HG03521 (cell line): ENCODE measurements at regions not wholly inside any gene's neighbourhood (a gene's known extent, or its start where the extent isn't known, plus 50 kb on each side); places are given as distances from the start of the nearest gene placed in this dataset.

ENCODE experiments used
- ATAC-seq: cut with Tn5 transposase; IDR thresholded peaks from one replicate; pipeline ENCODE4 v1.9.1; 2021; ENCODE audit warnings: mild to moderate bottlenecking, moderate library complexity; ENCODE audit not compliant: unreplicated experiment

DNA sequence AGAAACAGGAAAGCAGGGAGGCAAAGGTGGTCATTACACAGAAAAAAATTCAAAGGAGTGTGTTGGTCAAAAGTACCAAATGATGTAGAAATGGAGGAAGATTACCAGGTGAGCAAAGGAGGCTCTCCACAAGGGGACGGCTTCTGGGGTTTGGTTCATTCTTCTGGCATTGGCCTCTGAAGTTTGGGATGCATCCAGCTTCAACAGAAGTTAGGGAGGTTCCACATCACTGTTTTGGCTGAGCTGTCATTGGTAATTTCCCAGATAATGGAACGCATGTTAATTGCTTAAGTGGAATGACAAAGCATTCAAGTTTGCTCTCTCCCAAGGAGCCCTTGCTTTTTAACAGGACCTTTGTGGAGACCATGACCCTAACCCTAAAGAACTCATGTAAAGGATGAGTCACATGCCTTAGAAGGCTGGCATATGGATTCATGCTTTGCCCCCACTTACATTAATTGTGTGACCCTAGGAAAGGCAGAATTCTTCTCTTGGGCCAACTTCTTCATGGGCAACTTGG lies 398.6 kb downstream of the GPAM start:
- no peak for ATAC-seq

DNA sequence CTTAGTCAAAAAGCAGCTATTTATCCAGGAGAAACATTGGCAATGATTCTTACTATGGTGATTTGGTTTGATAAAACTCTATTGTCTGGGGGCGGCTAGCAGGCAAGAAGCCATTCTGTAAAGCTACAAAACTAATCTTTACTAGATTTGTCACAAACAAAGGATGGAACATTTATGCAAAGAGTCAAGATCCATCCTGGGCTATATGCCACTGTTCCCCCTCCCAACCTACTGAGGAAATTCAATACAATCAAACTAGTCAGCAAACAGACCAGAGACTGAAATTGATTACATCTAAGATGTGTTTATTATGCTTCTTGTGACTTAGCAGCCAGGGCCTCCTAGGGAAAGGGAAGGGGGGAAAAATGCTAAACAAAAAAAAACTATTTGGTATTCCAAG lies 397.6 kb downstream of the GPAM start:
- ATAC-seq = no peak

DNA sequence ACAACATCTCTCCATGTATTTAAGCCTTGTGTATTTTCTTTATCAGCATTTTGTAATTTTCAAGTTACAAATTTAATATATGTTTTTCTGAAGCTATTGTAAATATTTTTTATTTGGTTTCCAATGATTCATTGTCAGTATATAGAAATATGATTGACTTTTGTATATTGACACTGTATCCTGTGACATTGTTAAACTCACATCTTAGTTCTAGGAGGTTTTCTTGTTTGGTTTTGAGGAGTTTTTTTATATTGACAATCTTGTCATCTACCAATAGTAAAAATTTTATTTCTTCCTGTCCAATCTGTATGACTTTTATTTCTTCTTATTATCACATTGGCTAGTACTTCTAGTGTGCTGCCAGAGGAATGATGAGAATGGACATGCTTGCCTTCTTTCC lies 393.7 kb downstream of the GPAM start:
- ATAC-seq = no peak

DNA sequence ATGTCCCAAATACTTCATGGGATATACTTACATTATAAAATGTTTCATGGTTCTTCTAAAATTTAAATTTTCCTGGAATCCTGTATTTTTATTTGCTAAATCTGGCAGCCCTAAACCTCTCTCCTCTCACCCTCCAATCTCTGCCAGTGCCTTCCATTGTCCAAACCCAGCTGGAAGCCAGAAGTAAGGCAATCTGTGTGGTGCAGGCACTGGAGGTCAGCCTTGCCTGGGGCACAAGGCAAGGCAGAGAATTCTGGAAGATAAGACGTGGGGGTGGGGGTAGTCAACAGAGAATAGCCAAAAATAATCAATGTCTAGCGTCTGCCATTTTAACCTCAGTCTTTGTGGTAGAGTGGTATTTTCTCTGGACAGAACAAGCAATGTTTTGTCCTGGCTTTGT lies 381.7 kb downstream of the GPAM start:
- ATAC-seq = no peak

DNA sequence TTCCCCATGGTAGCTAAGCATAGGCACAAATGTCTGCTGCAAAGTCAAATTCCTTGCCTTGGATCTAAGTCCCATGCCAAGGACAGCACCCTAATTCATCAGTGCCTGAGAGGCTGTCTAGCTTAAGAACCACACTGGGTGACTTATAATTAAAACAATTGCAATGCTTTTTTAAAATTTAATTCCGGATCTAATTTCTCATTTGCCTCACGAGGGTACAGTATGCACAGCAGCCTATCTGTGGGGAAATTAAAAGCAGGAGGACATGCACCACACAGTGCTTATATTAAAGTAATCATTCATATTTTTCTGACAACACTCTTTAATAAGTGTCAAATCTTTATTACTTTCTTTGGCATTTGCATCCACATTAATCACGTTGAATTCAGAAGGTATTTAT lies 378.8 kb downstream of the GPAM start:
- no peak for ATAC-seq

DNA sequence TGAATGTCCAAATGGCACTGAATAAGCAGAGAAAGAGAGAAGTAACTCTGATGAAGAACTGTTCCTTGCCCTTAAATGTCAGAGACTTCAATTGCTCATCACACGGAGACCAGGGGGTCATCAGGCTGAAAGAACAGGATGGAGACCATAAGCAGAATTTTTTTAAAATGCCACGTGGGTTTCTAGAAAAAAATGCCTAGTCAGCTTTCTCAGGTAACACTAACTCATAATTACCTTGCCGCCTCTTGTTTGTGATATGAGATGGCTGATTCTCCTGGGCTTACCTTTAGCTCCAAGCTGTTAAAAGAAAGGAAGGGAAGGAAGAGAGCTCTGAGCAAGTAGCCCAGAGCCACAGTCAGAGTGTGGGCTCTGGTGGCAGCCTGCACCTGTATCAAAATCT lies 372.0 kb downstream of the GPAM start:
- no peak for ATAC-seq

DNA sequence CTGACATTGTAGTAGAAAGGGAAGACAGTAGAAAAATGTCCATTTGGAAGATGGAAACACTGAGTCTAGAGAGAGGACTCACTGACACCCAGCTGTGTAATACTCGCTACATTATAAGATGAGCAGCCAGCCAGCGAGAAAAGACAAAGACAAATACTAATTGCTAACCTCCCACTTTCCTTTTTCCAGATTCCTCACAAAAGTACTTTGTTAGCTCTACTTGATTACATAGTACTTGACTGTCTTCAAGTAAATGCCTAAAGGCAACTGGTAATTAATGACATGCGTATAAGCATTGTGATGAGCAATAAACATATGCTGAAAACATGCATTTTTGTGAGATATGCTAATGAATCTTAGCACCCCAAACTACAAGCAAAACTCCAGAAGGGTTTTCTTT lies 363.1 kb downstream of the GPAM start:
- no peak for ATAC-seq

DNA sequence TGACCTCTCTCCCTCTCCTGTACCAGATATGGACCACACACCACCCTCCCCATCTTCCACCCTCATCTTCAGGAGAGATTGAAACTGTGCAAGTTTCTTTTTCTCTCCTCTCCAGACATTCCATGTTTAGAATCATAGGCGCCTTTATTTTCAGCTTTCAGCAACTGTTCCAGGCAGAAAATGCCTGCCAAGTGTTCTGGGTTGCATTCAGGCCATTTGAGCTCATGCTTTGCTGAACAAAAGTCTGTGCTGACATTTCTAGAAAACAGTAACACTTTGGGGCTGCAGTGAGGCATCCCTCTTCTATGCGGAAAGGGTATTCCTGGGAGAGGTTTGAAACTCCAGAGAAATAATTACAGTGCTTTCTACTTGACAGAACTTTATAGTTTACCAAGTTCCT lies 361.7 kb downstream of the GPAM start:
- no peak for ATAC-seq

DNA sequence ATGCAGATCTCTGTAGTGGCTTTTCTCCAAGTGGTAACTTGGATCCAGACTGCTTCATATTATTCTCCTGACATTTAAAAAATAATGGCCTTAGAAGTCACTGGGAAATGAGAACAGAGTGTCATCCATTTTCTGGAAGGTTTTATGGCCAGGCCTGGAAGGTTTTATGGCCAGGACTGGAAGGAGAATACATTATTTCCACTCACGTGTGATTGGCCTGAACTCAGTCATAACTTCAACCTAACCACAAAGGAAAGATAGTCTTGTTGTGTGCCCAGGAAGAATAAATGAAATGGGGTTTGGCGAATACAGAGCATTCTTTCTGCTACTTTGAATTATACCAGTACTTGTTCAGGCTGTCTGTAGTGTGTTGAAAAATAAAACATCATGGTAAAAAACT lies 360.9 kb downstream of the GPAM start:
- ATAC-seq = no peak

DNA sequence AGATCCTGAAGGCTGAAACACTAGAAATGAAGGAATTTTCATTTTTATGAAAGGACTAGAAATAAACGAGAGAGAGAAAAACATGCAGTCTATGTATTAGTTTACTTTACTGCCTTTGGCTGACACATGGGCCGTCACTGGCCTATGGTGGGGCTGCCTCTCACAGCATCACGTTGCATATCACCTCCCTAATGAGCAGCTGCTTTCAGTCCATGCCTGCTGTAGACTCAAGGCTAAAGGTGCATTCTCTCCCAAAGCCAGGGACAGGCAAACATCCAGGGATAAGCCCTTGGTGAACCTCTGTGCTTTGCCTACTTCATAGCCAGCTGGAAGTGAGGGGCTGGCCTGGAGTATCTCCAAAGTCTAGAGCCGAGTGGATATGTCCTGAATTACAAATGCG lies 359.4 kb downstream of the GPAM start:
- no peak for ATAC-seq

DNA sequence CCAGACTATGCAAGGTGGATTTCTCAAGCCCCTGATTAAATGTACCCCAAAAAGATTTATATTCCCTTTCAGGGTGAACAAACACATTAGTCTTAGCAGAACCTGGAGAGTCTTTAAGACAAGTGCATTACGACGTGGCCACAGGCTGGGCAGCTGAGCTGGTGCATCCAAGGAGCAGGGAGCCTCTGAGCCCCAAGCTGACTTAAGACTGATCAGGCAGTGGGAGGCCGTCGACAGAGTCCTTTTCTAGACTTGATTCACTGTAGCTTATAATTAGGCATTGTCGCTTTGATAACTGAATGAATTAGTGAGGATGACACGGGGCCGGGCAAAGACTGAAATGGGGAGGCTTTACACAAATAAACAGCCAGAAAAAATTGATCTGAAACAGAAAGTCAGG lies 353.2 kb downstream of the GPAM start:
- no peak for ATAC-seq

DNA sequence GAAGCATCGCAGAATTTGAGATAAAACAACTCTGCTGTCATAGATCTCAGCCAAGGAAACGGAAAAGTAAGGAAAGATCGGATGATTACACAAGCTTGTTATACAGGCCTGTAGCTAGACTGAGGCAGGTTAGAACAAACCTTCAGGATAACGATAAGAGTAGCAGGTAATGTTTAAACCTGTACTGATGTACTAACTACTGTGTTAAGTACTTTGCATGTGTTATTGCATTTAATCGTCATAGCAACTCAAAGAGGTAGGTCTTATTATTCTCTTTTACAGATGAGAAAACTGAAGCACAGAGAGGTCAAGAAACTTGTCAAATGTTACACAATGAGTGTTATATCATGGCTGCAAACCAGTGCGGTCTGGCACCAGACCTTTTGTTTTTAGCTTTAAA lies 352.5 kb downstream of the GPAM start:
- no peak for ATAC-seq

DNA sequence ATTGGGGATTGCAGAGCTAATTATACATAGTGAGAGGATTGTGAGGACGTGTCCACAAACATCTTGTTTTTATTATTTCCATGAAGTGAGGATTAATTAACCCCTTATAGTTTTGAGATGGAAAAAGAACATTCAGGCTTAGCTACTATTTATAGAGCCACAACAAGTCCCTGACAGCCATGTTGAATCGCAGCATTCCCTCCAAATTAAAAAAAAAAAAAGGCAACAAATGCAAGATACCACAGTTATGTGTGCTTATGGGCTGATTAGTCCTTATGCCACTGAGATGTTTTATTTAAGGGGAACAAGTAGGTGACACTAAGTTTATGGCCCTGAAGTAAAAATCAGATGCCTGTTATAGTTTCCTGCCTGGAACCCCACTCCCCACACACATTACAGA lies 350.3 kb downstream of the GPAM start:
- no peak for ATAC-seq

DNA sequence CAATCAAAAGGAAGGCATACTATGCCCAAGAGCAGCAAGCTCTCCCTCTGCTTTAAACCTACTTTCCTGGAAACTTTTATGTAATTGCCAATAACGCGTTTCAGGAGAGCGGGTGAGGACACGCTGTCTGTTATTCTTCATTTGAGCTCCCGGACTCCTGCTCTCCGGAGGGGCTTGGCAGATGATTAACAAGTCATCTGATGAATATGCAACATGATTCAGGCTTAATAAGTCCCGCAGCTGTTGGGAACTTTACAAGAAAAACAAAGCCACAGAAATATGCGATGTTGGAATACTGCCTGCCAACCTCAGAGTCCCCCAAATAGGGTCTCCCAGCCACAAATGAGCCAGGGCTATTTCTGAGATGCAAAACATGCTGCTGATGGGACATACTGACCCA lies 348.0 kb downstream of the GPAM start:
- ATAC-seq = no peak

DNA sequence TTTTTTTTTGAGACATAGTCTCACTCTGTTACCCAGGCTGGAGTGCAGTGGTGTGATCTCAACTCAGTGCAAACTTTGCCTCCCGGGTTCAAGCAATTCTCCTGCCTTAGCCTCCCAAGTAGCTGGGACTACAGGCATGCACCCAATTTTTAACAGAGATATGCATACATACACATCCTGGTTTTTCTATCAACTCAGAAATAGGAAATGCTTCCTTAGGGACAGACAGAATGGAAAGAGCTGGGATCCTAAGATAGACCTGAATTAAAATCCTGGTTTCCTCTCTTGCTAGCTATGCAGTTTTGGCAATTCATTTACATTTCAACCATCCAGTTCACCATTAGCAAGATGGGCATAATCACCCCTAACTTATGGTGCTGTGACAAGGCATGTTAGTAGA lies 347.5 kb downstream of the GPAM start:
- ATAC-seq = no peak

DNA sequence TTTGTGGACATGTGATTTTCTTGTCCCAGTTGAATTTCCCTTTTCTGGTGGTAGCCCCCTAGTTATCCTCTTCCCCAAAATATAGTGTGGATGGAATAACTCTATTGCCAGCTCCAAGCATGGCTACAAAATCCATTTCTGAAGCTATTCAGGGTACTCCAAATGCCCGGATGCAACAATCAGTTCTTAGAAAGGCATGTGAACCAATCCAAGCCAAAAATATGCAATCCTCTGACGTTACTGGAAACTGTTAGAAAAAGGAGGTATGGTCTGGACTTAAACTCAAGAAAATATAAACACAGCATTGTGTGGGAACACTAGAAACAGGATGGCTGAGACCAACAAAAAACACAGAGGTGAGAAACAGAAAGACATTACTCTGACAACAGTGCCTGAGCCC lies 347.0 kb downstream of the GPAM start:
- no peak for ATAC-seq

DNA sequence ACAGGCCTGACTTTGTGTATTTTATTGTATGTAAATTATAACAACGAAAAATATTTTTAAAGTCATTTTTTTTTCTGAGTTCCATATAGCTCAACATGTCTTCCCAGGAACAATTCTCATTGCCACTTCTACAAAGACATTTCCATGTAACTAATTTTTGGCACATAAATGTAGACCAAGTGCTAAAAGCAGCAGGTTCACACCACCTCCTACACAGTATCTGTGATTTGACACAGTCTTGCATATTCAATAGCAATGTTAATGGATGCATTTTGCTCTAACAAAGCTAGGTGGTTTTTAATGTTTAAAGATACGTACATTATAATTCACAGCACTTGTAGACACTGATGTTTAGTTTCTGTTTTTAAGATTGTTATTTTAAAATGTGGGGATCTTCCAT lies 346.5 kb downstream of the GPAM start:
- ATAC-seq = no peak

DNA sequence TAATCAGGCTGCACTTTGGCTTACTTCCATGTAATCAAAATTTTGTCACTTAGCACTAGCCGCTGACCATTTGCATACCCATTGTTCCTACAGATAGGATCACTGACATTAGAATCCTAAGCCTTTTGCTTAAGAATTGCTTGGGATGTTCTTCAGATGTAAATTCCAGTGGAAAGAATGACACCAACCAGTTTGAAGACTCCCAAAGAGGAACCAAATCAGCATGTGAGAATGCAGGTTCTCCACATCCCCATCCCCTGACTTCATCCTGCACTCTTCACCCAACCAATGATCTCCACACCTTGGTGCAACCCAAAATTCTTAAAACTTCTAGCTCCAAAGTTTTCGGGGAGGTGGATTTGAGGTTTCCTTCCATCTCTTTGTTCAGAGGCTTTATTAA lies 345.6 kb downstream of the GPAM start:
- ATAC-seq = no peak

DNA sequence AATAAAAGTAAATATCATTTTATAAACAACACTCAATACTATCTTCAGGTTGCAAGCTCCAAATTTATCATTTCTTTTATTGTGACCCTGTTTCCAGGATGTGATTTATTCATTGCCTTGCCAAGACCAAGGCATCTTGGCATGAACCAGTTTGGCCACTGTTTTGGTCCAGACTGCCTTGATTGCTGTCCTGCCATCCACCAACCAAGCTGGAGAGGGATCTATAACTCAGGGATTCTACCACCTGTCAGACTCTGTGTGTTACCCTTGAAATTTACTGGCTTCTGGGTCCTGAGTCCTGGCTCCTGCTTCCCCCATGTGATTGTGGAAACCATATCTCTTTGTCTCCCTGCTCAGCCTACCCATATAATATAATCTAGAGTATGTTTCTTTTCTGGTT lies 343.0 kb downstream of the GPAM start:
- ATAC-seq = no peak

DNA sequence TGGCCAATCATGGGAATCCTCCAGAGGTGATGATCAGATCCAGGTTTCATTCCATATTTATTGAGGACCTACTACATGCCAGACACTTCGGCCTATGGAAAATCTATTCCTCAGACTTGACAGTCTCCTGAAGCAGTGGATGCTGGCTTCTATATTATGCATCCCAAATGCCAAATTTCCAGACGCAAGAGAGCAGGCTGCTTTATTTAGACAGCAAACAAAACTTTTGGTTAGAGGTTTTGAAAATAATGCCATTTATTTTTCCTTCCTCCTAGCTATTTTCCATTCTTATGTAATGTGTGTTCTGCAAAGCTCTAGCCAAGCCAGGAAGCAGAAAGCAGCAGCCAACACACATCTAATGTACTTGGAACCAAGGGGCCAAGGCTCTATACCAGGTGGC lies 330.8 kb downstream of the GPAM start:
- ATAC-seq = no peak

DNA sequence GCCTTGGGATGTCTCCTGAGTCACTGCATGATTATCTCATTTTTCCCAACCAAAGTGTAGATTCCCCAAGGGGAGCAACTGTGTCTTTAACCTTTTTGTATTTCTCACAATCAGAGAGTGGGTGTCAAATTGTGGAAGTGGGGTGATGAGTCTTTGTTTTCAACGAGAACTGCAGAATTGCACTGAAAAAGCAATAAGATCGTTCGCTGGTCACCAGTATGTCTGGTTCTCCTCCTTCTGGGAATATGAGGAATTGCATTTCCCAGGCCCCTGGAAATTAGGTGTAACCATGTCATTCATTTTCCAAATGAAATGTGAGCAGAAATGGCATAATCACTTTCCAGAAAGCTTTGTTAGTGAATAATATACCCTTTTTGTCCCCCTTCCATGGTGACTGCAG lies 326.9 kb downstream of the GPAM start:
- ATAC-seq = no peak

DNA sequence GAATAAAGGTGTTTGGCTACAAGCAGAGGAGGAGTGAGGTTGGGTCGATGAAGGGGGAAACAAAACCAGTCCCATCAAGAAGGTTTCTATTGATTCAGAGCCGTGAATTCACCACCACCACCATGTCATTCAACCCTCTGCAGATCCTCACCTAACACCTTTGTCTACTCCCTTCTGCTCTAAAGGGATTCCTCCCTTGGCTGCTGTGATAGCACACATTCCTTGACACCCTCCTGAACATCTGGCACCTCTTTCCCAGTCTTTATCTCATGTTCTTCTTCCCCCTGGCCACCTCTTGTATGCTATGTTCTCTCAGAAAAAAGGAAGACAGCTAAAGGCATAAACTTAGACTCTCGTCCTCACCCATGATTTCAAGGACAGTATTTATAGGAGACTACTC lies 318.0 kb downstream of the GPAM start:
- ATAC-seq = no peak

DNA sequence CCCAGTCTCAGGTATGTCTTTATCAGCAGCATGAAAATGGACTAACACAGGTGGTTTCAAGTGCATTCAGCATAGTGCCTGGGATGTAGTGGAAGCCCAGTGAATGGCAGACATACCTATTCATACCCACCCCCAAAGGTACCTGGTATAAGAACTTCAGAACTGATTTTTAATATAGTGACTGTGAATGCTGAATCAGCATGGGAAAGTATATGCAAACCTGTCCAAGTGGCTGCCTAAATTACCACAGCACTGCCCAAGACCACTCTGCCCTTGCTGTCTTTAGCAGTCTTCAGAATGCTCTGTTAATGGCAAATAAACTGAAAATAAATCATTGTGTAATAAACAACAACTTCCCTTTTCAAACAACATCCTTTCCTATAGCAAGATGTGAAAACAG lies 312.1 kb downstream of the GPAM start:
- ATAC-seq = no peak

DNA sequence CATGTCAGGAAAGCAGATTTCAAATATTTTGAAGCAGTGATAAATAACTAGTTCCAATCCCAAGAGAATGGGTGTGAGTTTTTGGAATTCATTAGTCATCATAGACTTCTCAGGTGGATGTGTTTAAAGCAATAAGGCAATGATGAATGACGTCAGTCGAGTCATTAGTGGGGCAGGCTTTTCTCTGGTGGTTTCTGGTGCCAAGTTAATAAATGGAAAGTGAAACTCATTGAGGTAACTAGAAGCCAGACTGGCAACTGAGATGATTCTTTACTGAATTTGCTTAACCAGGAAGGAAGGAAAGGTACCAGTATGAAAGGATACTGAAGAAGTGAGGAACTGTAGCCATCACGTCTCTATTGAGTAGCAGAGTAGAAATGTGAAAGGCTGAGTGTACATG lies 311.0 kb downstream of the GPAM start:
- ATAC-seq = no peak
